ENCODE measurements at regions not wholly inside any gene's neighbourhood (a gene's known extent, or its start where the extent isn't known, plus 50 kb on each side); places are given as distances from the start of the nearest gene placed in this dataset.
"Not testable (repeated sequence)": the region's sequence is repeated elsewhere in the genome, so short reads cannot be mapped to it uniquely, and the experiment has no call there.

DNA sequence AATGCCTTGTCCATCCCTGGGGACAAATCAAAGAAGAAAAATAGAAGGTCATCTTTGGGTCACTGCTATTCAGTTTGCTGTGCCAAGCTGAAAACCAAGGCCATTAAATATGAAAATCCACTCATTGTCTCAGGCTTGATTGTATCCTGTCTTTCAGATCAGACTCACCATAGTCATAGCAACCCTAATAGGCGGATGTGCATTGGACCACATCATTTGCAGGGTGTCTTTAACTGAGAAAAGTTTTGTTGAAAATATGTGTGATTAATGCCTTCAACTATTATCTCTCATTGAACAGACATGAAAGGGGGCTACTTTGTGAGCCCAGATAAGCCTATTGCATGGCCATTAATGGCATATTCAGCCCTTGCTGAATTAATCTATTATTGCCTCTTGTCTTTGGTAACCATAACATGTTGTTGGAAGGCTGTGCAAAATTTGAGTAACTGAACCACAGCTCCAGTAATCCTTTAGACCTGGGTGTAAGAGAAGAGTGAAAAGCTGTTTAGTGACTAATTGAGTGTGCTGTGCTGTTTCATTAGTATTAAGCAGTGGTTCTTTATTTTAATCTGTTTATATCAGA, 453.6 kb upstream of the EPHA5 start:
- H3K4me3 ChIP-seq (ENCODE audit: control insufficient read depth in 1 of 2, extremely low read depth in 1 of 2, low read length in 1 of 2): no peak overlapping the region
- no peaks in the 10 kb centered on the region for H3K27me3 ChIP-seq (replicated peaks in 1 of 2; ENCODE audit: control insufficient read depth in 2 of 2, extremely low read depth in 1 of 2, insufficient read depth in 2 of 2, low read length in 1 of 2)
- Mint-ChIP-seq H3K27ac (no peak overlapping the region), H3K4me1 (no peaks in the 10 kb centered on the region), H3K9me3 (peaks cover 7 to 13% (median 12%) of the 10 kb centered on the region in 3 donors), H3K27me3 (no peaks in the 10 kb centered on the region), H3K36me3 (no peaks in the 10 kb centered on the region), H3K4me3 (no peak overlapping the region)
- no CpG with 5 or more reads among the region's 1 CpG for WGBS (ENCODE audit: insufficient coverage)
- ChIA-PET CTCF (no interaction called here), POLR2A (no interaction called here)
- H3K36me3 ChIP-seq (ENCODE audit: control insufficient read depth in 2 of 2, extremely low read depth in 1 of 2, insufficient read depth in 1 of 2, low read length in 1 of 2): no peaks in the 10 kb centered on the region
- no peaks in the 10 kb centered on the region for H3K9me3 ChIP-seq
- no peaks in the 10 kb centered on the region for H3K4me1 ChIP-seq (ENCODE audit: control insufficient read depth in 1 of 2, extremely low read depth in 1 of 2, insufficient read depth in 2 of 2, low read length in 2 of 2)
- no peak overlapping the region for H3K27ac ChIP-seq (ENCODE audit: low read length)
- ATAC-seq (replicated peaks in 1 of 4) (no peak), DNase-seq (no peak)

DNA sequence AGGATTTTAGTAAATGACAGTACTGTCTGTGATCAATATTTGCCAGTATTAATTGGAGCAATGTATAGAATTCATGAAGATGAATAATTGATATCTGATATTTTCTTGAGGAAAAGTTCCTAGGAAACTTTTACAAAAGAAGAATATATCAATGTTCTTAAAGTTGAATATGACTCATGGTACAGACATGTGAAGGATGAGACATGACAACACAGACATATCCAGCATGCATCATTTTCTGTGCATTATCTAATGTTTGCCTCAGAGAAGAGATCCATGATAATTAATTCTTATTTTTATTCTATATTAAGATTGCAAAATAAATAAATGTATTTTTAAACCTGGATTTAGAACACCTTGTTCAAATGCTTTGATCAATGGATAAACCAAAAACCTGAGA, 452.9 kb upstream of the EPHA5 start:
- no peak overlapping the region for H3K27ac Mint-ChIP-seq
- H3K4me3 Mint-ChIP-seq: no peak overlapping the region
- ChIA-PET CTCF (no interaction called here), POLR2A (no interaction called here)
- no peak for DNase-seq
- H3K9me3 Mint-ChIP-seq: peaks cover 7 to 17% (median 12%) of the 10 kb centered on the region in 3 donors
- no peaks in the 10 kb centered on the region for H3K36me3 Mint-ChIP-seq
- Histone ChIP-seq H3K4me1 (ENCODE audit: control insufficient read depth in 1 of 2, extremely low read depth in 1 of 2, insufficient read depth in 2 of 2, low read length in 2 of 2) (no peaks in the 10 kb centered on the region), H3K9me3 (no peaks in the 10 kb centered on the region), H3K36me3 (ENCODE audit: control insufficient read depth in 2 of 2, extremely low read depth in 1 of 2, insufficient read depth in 1 of 2, low read length in 1 of 2) (no peaks in the 10 kb centered on the region), H3K27ac (ENCODE audit: low read length) (no peak overlapping the region), H3K27me3 (replicated peaks in 1 of 2; ENCODE audit: control insufficient read depth in 2 of 2, extremely low read depth in 1 of 2, insufficient read depth in 2 of 2, low read length in 1 of 2) (no peaks in the 10 kb centered on the region), H3K4me3 (ENCODE audit: control insufficient read depth in 1 of 2, extremely low read depth in 1 of 2, low read length in 1 of 2) (no peak overlapping the region)
- no peaks in the 10 kb centered on the region for H3K4me1 Mint-ChIP-seq
- ATAC-seq (replicated peaks in 1 of 4): no peak
- no peaks in the 10 kb centered on the region for H3K27me3 Mint-ChIP-seq

DNA sequence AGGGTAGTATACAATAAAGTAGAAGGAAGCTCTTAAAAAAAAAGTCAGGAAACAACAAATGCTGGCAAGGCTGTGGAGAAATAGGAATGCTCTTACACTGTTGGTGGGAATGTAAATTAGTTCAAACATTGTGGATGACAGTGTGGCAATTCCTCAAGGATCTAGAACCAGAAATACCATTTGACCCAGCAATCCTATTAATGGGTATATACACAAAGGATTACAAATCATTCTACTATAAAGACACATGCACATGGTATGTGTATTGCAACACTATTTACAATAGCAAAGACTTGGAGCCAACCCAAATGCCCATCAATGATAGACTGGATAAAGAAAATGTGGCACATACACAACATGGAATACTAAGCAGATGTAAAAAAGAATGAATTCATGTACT, 444.9 kb upstream of the EPHA5 start:
- H3K27ac Mint-ChIP-seq; H3K36me3 ChIP-seq (ENCODE audit: control insufficient read depth in 2 of 2, extremely low read depth in 1 of 2, insufficient read depth in 1 of 2, low read length in 1 of 2); H3K27me3 ChIP-seq (replicated peaks in 1 of 2; ENCODE audit: control insufficient read depth in 2 of 2, extremely low read depth in 1 of 2, insufficient read depth in 2 of 2, low read length in 1 of 2); H3K27ac ChIP-seq (ENCODE audit: low read length); H3K9me3 ChIP-seq; H3K4me1 Mint-ChIP-seq; H3K36me3 Mint-ChIP-seq; POLR2A ChIA-PET; ATAC-seq (replicated peaks in 1 of 4); CTCF ChIA-PET; DNase-seq; H3K4me1 ChIP-seq (ENCODE audit: control insufficient read depth in 1 of 2, extremely low read depth in 1 of 2, insufficient read depth in 2 of 2, low read length in 2 of 2); H3K4me3 ChIP-seq (ENCODE audit: control insufficient read depth in 1 of 2, extremely low read depth in 1 of 2, low read length in 1 of 2); H3K4me3 Mint-ChIP-seq; H3K27me3 Mint-ChIP-seq: not testable (repeated sequence)
- H3K9me3 Mint-ChIP-seq: peaks cover 12 to 18% (median 18%) of the 10 kb centered on the region in 3 donors

GRCh38 chr4:66108898-66109297, 438.6 kb upstream of the EPHA5 start:
- no peak overlapping the region for H3K4me3 ChIP-seq (ENCODE audit: control insufficient read depth in 1 of 2, extremely low read depth in 1 of 2, low read length in 1 of 2)
- no peaks in the 10 kb centered on the region for H3K9me3 ChIP-seq
- Mint-ChIP-seq H3K36me3 (no peaks in the 10 kb centered on the region), H3K27me3 (no peaks in the 10 kb centered on the region), H3K9me3 (peaks cover 5 to 27% (median 5%) of the 10 kb centered on the region in 3 donors), H3K27ac (no peak overlapping the region), H3K4me1 (no peaks in the 10 kb centered on the region), H3K4me3 (no peak overlapping the region)
- ChIA-PET CTCF (no interaction called here), POLR2A (no interaction called here)
- no peaks in the 10 kb centered on the region for H3K4me1 ChIP-seq (ENCODE audit: control insufficient read depth in 1 of 2, extremely low read depth in 1 of 2, insufficient read depth in 2 of 2, low read length in 2 of 2)
- no peaks in the 10 kb centered on the region for H3K36me3 ChIP-seq (ENCODE audit: control insufficient read depth in 2 of 2, extremely low read depth in 1 of 2, insufficient read depth in 1 of 2, low read length in 1 of 2)
- DNase-seq (no peak), ATAC-seq (replicated peaks in 1 of 4) (no peak)
- no peak overlapping the region for H3K27ac ChIP-seq (ENCODE audit: low read length)
- H3K27me3 ChIP-seq (replicated peaks in 1 of 2; ENCODE audit: control insufficient read depth in 2 of 2, extremely low read depth in 1 of 2, insufficient read depth in 2 of 2, low read length in 1 of 2): no peaks in the 10 kb centered on the region

- DNase-seq (no peak), ATAC-seq (replicated peaks in 1 of 4) (no peak)
- Histone ChIP-seq H3K4me3 (ENCODE audit: control insufficient read depth in 1 of 2, extremely low read depth in 1 of 2, low read length in 1 of 2) (no peak overlapping the region), H3K27me3 (replicated peaks in 1 of 2; ENCODE audit: control insufficient read depth in 2 of 2, extremely low read depth in 1 of 2, insufficient read depth in 2 of 2, low read length in 1 of 2) (no peaks in the 10 kb centered on the region), H3K27ac (ENCODE audit: low read length) (no peak overlapping the region), H3K9me3 (no peaks in the 10 kb centered on the region), H3K36me3 (ENCODE audit: control insufficient read depth in 2 of 2, extremely low read depth in 1 of 2, insufficient read depth in 1 of 2, low read length in 1 of 2) (no peaks in the 10 kb centered on the region), H3K4me1 (ENCODE audit: control insufficient read depth in 1 of 2, extremely low read depth in 1 of 2, insufficient read depth in 2 of 2, low read length in 2 of 2) (no peaks in the 10 kb centered on the region)
- Mint-ChIP-seq H3K9me3 (peaks cover 12 to 21% (median 16%) of the 10 kb centered on the region in 3 donors), H3K27me3 (no peaks in the 10 kb centered on the region), H3K36me3 (no peaks in the 10 kb centered on the region), H3K4me1 (no peaks in the 10 kb centered on the region), H3K27ac (no peak overlapping the region), H3K4me3 (no peak overlapping the region)
- WGBS (ENCODE audit: insufficient coverage): no CpG with 5 or more reads among the region's 5 CpGs
- ChIA-PET POLR2A (no interaction called here), CTCF (no interaction called here)
Measured at GRCh38 chr4:66097218-66097617, 426.9 kb upstream of the EPHA5 start.

GRCh38 chr4:66095065-66095464, 424.8 kb upstream of the EPHA5 start:
- H3K4me3 Mint-ChIP-seq: no peak overlapping the region
- Histone ChIP-seq H3K27me3 (replicated peaks in 1 of 2; ENCODE audit: control insufficient read depth in 2 of 2, extremely low read depth in 1 of 2, insufficient read depth in 2 of 2, low read length in 1 of 2) (no peaks in the 10 kb centered on the region), H3K36me3 (ENCODE audit: control insufficient read depth in 2 of 2, extremely low read depth in 1 of 2, insufficient read depth in 1 of 2, low read length in 1 of 2) (no peaks in the 10 kb centered on the region), H3K4me3 (ENCODE audit: control insufficient read depth in 1 of 2, extremely low read depth in 1 of 2, low read length in 1 of 2) (no peak overlapping the region), H3K9me3 (no peaks in the 10 kb centered on the region), H3K27ac (ENCODE audit: low read length) (no peak overlapping the region), H3K4me1 (ENCODE audit: control insufficient read depth in 1 of 2, extremely low read depth in 1 of 2, insufficient read depth in 2 of 2, low read length in 2 of 2) (no peaks in the 10 kb centered on the region)
- CTCF ChIA-PET: no interaction called here
- H3K9me3 Mint-ChIP-seq: peaks cover 3 to 17% (median 16%) of the 10 kb centered on the region in 3 donors
- H3K27ac Mint-ChIP-seq: no peak overlapping the region
- no peaks in the 10 kb centered on the region for H3K27me3 Mint-ChIP-seq
- WGBS (ENCODE audit: insufficient coverage): no CpG with 5 or more reads among the region's 2 CpGs
- POLR2A ChIA-PET: no interaction called here
- H3K36me3 Mint-ChIP-seq: no peaks in the 10 kb centered on the region
- no peaks in the 10 kb centered on the region for H3K4me1 Mint-ChIP-seq
- DNase-seq (no peak), ATAC-seq (replicated peaks in 1 of 4) (no peak)

DNA sequence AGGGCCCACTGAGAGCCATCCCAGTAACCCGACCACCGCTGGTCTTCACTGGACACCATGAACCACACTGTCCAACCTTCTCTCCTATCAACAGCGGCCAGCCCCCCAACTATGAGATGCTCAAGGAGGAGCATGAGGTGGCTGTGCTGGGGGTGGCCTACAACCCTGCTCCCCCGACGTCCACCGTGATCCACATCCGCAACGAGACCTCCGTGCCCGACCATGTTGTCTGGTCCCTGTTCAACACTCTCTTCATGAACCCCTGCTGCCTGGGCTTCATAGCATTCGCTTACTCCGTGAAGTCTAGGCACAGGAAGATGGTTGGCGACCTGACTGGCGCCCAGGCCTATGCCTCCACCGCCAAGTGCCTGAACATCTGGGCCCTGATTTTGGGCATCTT, 423.8 kb upstream of the EPHA5 start:
- ATAC-seq (replicated peaks in 1 of 4): no peak
- Histone ChIP-seq H3K4me3 (ENCODE audit: control insufficient read depth in 1 of 2, extremely low read depth in 1 of 2, low read length in 1 of 2) (no peak overlapping the region), H3K27me3 (replicated peaks in 1 of 2; ENCODE audit: control insufficient read depth in 2 of 2, extremely low read depth in 1 of 2, insufficient read depth in 2 of 2, low read length in 1 of 2) (no peaks in the 10 kb centered on the region), H3K36me3 (ENCODE audit: control insufficient read depth in 2 of 2, extremely low read depth in 1 of 2, insufficient read depth in 1 of 2, low read length in 1 of 2) (no peaks in the 10 kb centered on the region), H3K4me1 (ENCODE audit: control insufficient read depth in 1 of 2, extremely low read depth in 1 of 2, insufficient read depth in 2 of 2, low read length in 2 of 2) (no peaks in the 10 kb centered on the region), H3K27ac (ENCODE audit: low read length) (no peak overlapping the region), H3K9me3 (no peaks in the 10 kb centered on the region)
- Mint-ChIP-seq H3K9me3 (peaks cover 3 to 17% (median 14%) of the 10 kb centered on the region in 3 donors), H3K4me3 (no peak overlapping the region), H3K36me3 (no peaks in the 10 kb centered on the region), H3K27me3 (no peaks in the 10 kb centered on the region), H3K4me1 (no peaks in the 10 kb centered on the region), H3K27ac (no peak overlapping the region)
- ChIA-PET POLR2A (no interaction called here), CTCF (no interaction called here)
- WGBS (ENCODE audit: insufficient coverage): 96% methylated on average over 12 of the region's 15 CpGs
- DNase-seq: no peak
